Keratinocyte (primary cell): ENCODE measurements at regions not wholly inside any gene's neighbourhood (a gene's known extent, or its start where the extent isn't known, plus 50 kb on each side); places are given as distances from the start of the nearest gene placed in this dataset.

Experiments
- EZH2 ChIP-seq: IDR thresholded peaks from one replicate; pipeline ENCODE4 v1.6.1; 2012; ENCODE audit warnings: inconsistent platforms, mild to moderate bottlenecking, low read length, moderate library complexity
- TF ChIP-seq, protein P1 (sequence below), 3 experiments: IDR thresholded peaks in 1 of 3; conservative IDR thresholded peaks in 1 of 3; optimal IDR thresholded peaks in 1 of 3; 2 replicates in 2 of 3; 3 replicates in 1 of 3; pipeline versions ENCODE3 to v1.5.1; 2011; ENCODE audit warnings: low read length in 3 of 3, mild to moderate bottlenecking in 3 of 3, moderate library complexity in 2 of 3, control low read depth in 1 of 3, inconsistent platforms in 1 of 3; ENCODE audit not compliant: insufficient read depth in 2 of 3; ENCODE audit errors: extremely low read depth in 1 of 3

DNA sequence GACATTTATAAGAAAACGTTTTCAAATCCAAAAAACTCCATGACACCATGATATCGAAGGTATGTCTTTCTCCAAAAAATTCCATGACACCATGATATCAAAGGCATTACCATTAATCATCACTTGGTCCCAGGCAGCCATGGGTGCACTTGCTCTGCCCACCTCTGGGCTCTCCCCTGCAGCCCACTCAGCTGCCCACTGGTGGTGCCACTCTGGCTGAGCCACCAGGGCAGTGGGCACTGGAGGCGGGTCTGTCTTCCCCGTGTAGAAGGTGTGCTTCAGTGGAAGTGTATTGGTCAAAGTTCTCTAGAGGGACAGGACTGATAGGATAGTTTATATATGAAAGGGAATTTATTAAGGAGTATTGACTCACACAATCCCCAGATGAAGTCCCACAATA is 240.4 kb downstream of the KLF6 start:
- TF ChIP-seq, protein P1, sequence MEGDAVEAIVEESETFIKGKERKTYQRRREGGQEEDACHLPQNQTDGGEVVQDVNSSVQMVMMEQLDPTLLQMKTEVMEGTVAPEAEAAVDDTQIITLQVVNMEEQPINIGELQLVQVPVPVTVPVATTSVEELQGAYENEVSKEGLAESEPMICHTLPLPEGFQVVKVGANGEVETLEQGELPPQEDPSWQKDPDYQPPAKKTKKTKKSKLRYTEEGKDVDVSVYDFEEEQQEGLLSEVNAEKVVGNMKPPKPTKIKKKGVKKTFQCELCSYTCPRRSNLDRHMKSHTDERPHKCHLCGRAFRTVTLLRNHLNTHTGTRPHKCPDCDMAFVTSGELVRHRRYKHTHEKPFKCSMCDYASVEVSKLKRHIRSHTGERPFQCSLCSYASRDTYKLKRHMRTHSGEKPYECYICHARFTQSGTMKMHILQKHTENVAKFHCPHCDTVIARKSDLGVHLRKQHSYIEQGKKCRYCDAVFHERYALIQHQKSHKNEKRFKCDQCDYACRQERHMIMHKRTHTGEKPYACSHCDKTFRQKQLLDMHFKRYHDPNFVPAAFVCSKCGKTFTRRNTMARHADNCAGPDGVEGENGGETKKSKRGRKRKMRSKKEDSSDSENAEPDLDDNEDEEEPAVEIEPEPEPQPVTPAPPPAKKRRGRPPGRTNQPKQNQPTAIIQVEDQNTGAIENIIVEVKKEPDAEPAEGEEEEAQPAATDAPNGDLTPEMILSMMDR (optimal IDR thresholded peaks at IDR 0.05 in 1 of 3, IDR thresholded peaks at IDR 0.05 in 1 of 3, conservative IDR thresholded peaks at IDR 0.05 in 1 of 3; ENCODE audit: extremely low read depth in 1 of 3, insufficient read depth in 2 of 3, low read length in 3 of 3) = no peak
- no peak for TF ChIP-seq EZH2
